GM10266 (cell line): ENCODE measurements at regions not wholly inside any gene's neighbourhood (a gene's known extent, or its start where the extent isn't known, plus 50 kb on each side); places are given as distances from the start of the nearest gene placed in this dataset.
"Not testable (repeated sequence)": the region's sequence is repeated elsewhere in the genome, so short reads cannot be mapped to it uniquely, and the experiment has no call there.

Experiments used
- DNase-seq: peaks from one replicate; pipeline ENCODE4 v3.0.0; 2012; ENCODE audit errors: extremely low spot score
- TF ChIP-seq, protein P1 (sequence below): IDR thresholded peaks from 2 replicates; pipeline ENCODE4 v1.5.1; 2012; ENCODE audit warnings: mild to moderate bottlenecking, low read depth; ENCODE audit not compliant: control insufficient read depth, insufficient read depth; ENCODE audit errors: missing control alignments

GRCh38 chr16:5176505-5176904 is 78.9 kb upstream of the EEF2KMT start:
- TF ChIP-seq, protein P1, sequence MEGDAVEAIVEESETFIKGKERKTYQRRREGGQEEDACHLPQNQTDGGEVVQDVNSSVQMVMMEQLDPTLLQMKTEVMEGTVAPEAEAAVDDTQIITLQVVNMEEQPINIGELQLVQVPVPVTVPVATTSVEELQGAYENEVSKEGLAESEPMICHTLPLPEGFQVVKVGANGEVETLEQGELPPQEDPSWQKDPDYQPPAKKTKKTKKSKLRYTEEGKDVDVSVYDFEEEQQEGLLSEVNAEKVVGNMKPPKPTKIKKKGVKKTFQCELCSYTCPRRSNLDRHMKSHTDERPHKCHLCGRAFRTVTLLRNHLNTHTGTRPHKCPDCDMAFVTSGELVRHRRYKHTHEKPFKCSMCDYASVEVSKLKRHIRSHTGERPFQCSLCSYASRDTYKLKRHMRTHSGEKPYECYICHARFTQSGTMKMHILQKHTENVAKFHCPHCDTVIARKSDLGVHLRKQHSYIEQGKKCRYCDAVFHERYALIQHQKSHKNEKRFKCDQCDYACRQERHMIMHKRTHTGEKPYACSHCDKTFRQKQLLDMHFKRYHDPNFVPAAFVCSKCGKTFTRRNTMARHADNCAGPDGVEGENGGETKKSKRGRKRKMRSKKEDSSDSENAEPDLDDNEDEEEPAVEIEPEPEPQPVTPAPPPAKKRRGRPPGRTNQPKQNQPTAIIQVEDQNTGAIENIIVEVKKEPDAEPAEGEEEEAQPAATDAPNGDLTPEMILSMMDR, result no peak

GRCh38 chr16:5175266-5175665 is 77.7 kb upstream of the EEF2KMT start:
- DNase-seq, result no peak

More at GRCh38 chr16:5176505-5176904, 78.9 kb upstream of the EEF2KMT start:
- DNase-seq, result no peak

DNA sequence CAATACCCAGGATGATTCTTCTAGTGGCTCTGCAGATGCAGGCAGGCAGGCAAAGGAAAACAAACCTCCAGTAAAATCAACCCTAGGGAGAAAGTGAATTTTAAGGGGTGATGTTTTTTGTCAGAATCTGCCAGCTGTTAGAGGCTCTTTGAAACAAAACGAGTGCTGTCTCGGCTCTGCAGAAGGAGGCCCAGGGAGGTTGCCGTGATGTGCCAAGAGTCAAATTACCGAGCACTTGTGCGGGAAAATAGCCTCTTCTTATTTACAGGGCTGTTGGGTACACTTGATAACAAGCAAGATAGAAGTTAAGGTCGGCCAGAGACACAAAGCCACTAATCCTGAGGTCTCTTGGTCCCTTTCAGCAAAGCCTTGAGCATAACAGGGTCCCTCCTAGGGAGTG is 68.9 kb upstream of the EEF2KMT start:
- TF ChIP-seq, protein P1, result no peak
- no peak for DNase-seq

More at GRCh38 chr16:5175266-5175665, 77.7 kb upstream of the EEF2KMT start:
- TF ChIP-seq, protein P1, result no peak

DNA sequence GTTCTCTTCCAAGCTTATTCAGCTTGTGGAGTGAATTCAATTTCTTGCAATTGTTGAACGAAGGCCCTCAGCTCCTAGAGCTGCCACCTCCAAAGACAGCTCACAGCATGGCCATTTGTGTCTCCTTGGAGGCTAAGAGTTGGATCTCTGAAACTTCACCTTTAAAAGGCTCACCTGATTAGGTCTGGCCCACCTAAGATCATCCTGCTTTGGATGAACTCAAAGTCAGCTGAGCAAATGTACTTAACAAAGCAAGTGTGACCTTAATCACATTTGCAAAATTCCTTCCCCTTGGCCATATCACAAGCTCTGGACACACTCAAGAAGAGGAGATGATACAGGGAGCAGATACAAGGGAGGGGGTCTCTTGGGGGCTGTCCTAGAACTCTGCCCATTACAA is 67.8 kb upstream of the EEF2KMT start:
- DNase-seq, result not testable (repeated sequence)

- DNase-seq, result not testable (repeated sequence)
Measured at GRCh38 chr16:5162801-5163200, 65.2 kb upstream of the EEF2KMT start.

DNA sequence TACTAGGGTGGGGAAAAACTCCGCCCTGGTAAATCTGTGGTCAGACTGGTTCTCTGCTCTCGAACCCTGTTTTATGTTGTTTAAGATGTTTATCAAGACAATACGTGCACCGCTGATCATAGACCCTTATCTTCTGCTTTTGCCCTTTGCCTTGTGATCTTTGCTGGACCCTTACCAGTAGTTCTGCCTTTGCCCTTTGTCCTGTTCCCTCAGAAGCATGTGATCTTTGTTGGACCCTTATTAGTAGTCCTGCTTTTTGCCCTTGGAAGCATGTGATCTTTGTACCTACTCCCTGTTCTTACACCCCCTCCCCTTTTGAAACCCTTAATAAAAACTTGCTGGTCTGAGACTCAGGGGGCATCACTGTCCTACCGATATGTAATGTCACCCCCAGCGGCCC is 64.3 kb upstream of the EEF2KMT start:
- not testable (repeated sequence) for DNase-seq

- DNase-seq, result peak; percentile 34
Measured at GRCh38 chr16:5160010-5160409, 62.4 kb upstream of the EEF2KMT start.

DNA sequence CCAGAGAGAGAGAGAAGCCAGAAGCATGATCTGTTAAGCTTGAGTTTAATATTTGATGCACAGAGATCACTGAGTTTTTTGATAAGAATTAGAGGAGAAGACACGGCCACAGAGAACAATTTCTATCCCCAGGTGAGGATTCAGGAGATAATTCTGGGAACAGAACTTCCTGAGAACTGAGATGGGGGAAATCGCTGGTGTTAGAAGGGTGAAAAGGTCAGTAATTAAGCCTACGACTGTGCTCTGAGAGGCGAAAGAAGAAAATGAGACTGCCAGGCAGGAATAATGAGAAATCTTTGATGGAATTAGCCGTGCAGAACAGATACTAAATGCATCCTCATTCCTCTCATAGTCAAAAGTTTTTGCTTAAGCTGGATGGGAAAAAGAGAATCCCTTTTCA is 61.9 kb upstream of the EEF2KMT start:
- not testable (repeated sequence) for DNase-seq

DNA sequence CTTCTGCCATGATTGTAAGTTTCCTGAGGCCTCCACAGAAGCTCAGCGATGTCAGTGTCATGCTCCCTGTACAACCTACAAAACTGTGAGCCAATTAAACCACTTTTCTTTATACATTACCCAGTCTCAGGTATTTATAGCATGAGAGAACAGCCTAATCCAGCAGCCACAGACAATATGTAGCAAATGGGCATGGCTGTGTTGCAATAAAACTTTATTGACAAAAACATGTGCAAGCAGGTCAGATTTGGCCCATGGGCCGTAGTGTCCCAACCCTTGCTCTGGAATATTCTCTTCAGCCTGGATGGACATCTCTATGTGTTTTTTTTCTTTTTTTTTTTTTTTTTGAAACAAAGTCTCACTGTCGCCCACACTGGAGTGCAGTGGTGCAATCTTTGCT is 60.9 kb upstream of the EEF2KMT start:
- TF ChIP-seq, protein P1, result no peak
- DNase-seq, result no peak

- not testable (repeated sequence) for DNase-seq
Measured at GRCh38 chr16:5156486-5156885, 58.9 kb upstream of the EEF2KMT start.

GRCh38 chr16:5154006-5154405 is 56.4 kb upstream of the EEF2KMT start:
- not testable (repeated sequence) for DNase-seq

GRCh38 chr16:5151409-5151808 is 53.8 kb upstream of the EEF2KMT start:
- not testable (repeated sequence) for DNase-seq
